ENCODE measurements at regions not wholly inside any gene's neighbourhood (a gene's known extent, or its start where the extent isn't known, plus 50 kb on each side); places are given as distances from the start of the nearest gene placed in this dataset.

GRCh38 chr14:58752771-58753201, 115.0 kb downstream of the DACT1 start:
- peak; percentile 27 to 44 for ATAC-seq
- Histone ChIP-seq H3K4me1 (peaks cover 7 to 20% of the 10 kb centered on the region in 2 donors), H3K27me3 (no peaks in the 10 kb centered on the region), H3K4me3 (no peak overlapping the region), H3K9me3 (no peaks in the 10 kb centered on the region), H3K27ac (peak overlapping the region in 1 of 4 donors; percentile 4), H3K36me3 (no peaks in the 10 kb centered on the region)
- TF ChIP-seq CTCF (IDR thresholded peaks at IDR 0.05 in 4 of 5, conservative IDR thresholded peaks at IDR 0.05 in 1 of 5) (no peak), POLR2A (IDR thresholded peaks at IDR 0.05) (no peak)
- DNase-seq, result peak; percentile 24 to 53
- in situ Hi-C loops (cut with MboI; ENCODE audit: low sequenced_read_pairs in 4 of 4), result no loop called here
- intact Hi-C loops (cut with DNase I; ENCODE audit: low total_unique reads), result no loop called here

GRCh38 chr14:58755031-58755925, 117.5 kb downstream of the DACT1 start:
- TF ChIP-seq CTCF (IDR thresholded peaks at IDR 0.05 in 4 of 5, conservative IDR thresholded peaks at IDR 0.05 in 1 of 5), result no peak
- no peak for TF ChIP-seq POLR2A (IDR thresholded peaks at IDR 0.05)
- Histone ChIP-seq H3K9me3 (no peaks in the 10 kb centered on the region), H3K36me3 (no peaks in the 10 kb centered on the region), H3K4me1 (peaks cover 7 to 15% of the 10 kb centered on the region in 2 donors), H3K27me3 (no peaks in the 10 kb centered on the region), H3K4me3 (no peak overlapping the region), H3K27ac (no peak overlapping the region)
- intact Hi-C loops (cut with DNase I; ENCODE audit: low total_unique reads) (no loop called here), in situ Hi-C loops (cut with MboI; ENCODE audit: low sequenced_read_pairs in 4 of 4) (no loop called here)
- no peak for ATAC-seq
- DNase-seq, result no peak

GRCh38 chr14:58760121-58760520, 122.4 kb downstream of the DACT1 start:
- Histone ChIP-seq H3K27ac (no peak overlapping the region), H3K4me1 (no peaks in the 10 kb centered on the region), H3K9me3 (no peaks in the 10 kb centered on the region), H3K27me3 (no peaks in the 10 kb centered on the region), H3K36me3 (no peaks in the 10 kb centered on the region), H3K4me3 (no peak overlapping the region)
- in situ Hi-C loops (cut with MboI; ENCODE audit: low sequenced_read_pairs in 4 of 4), result no loop called here
- no peak for ATAC-seq
- TF ChIP-seq CTCF (IDR thresholded peaks at IDR 0.05 in 4 of 5, conservative IDR thresholded peaks at IDR 0.05 in 1 of 5) (no peak), POLR2A (IDR thresholded peaks at IDR 0.05) (no peak)
- no peak for DNase-seq
- intact Hi-C loops (cut with DNase I; ENCODE audit: low total_unique reads), result no loop called here

- in situ Hi-C loops (cut with MboI; ENCODE audit: low sequenced_read_pairs in 4 of 4), result no loop called here
- ATAC-seq (no peak), DNase-seq (no peak)
- no peaks in the 10 kb centered on the region for H3K9me3 ChIP-seq
- H3K36me3 ChIP-seq, result no peaks in the 10 kb centered on the region
- intact Hi-C loops (cut with DNase I; ENCODE audit: low total_unique reads), result no loop called here
- TF ChIP-seq CTCF (IDR thresholded peaks at IDR 0.05 in 4 of 5, conservative IDR thresholded peaks at IDR 0.05 in 1 of 5) (no peak), POLR2A (IDR thresholded peaks at IDR 0.05) (no peak)
- H3K4me3 ChIP-seq, result no peak overlapping the region
- H3K27me3 ChIP-seq, result no peaks in the 10 kb centered on the region
- H3K27ac ChIP-seq, result no peak overlapping the region
- H3K4me1 ChIP-seq, result no peaks in the 10 kb centered on the region
Observed at GRCh38 chr14:58762629-58763028, 124.9 kb downstream of the DACT1 start.

Measured in gastrocnemius medialis (tissue), 4 donors.